CD4-positive, alpha-beta T cell (primary cell): ENCODE measurements at regions not wholly inside any gene's neighbourhood (a gene's known extent, or its start where the extent isn't known, plus 50 kb on each side); places are given as distances from the start of the nearest gene placed in this dataset.

ENCODE experiments used
- ATAC-seq: fragments of 200-7000 bp; cut with Tn5 transposase; one replicate; pipeline ENCODE4 v1.10.0; 2022; ENCODE audit warnings: mild to moderate bottlenecking; ENCODE audit not compliant: poor library complexity
- CTCF ChIA-PET: fragments of 350-600 bp; sonication (Branson Sonifier 250); formaldehyde crosslinking; loops from one replicate; lab custom pipeline; 2021; ENCODE audit warnings: antibody characterized with exemption, inconsistent platforms; lab: Charles Lee
- POLR2A ChIA-PET: fragments of 350-600 bp; sonication (Branson Sonifier 250); formaldehyde crosslinking; loops from one replicate; lab custom pipeline; 2021; ENCODE audit warnings: antibody characterized with exemption, inconsistent platforms; lab: Charles Lee
- DNase-seq, 14 experiments: peaks; one replicate each; pipeline ENCODE4 v3.0.0-alpha.2; 2013 to 2020; ENCODE audit warnings: mixed read lengths in 2 of 14
- H3K27ac ChIP-seq, 2 donors: one replicate each; pipeline versions ENCODE4 v1.5.1 to v1.7.0; 2013; ENCODE audit warnings: low read length in 2 of 2, low read depth in 1 of 2, mild to moderate bottlenecking in 1 of 2
- H3K27me3 ChIP-seq, 2 experiments: 1 replicate in 1 of 2; 2 replicates in 1 of 2; pipeline versions ENCODE4 v1.6.1 to v1.7.0; 2013; ENCODE audit warnings: low read length in 2 of 2, control low read depth in 1 of 2, mild to moderate bottlenecking in 1 of 2, moderate library complexity in 1 of 2; ENCODE audit not compliant: insufficient read depth in 2 of 2, control insufficient read depth in 1 of 2
- H3K36me3 ChIP-seq: one replicate; pipeline ENCODE4 v1.6.1; 2013; ENCODE audit warnings: low read length, control low read depth; ENCODE audit not compliant: insufficient read depth
- H3K4me1 ChIP-seq: one replicate; pipeline ENCODE4 v1.6.1; 2013; ENCODE audit warnings: low read length, control low read depth; ENCODE audit not compliant: insufficient read depth
- H3K4me3 ChIP-seq: one replicate; pipeline ENCODE4 v1.5.1; 2013; ENCODE audit warnings: mild to moderate bottlenecking, low read length, moderate library complexity
- H3K9me3 ChIP-seq, 2 experiments: 1 replicate in 1 of 2; 2 replicates in 1 of 2; pipeline versions ENCODE4 v1.6.1 to v1.7.0; 2013; ENCODE audit warnings: low read length in 2 of 2, mild to moderate bottlenecking in 2 of 2, control low read depth in 1 of 2, moderate library complexity in 1 of 2; ENCODE audit not compliant: control insufficient read depth in 1 of 2, insufficient read depth in 1 of 2
- H3K27ac Mint-ChIP-seq: one replicate; pipeline ENCODE4 v1.8.0; 2020; ENCODE audit warnings: mixed read lengths
- H3K27me3 Mint-ChIP-seq: one replicate; pipeline ENCODE4 v1.8.0; 2021; ENCODE audit warnings: mixed read lengths
- H3K36me3 Mint-ChIP-seq: one replicate; pipeline ENCODE4 v1.8.0; 2021; ENCODE audit warnings: low read depth, mixed read lengths
- H3K4me1 Mint-ChIP-seq: one replicate; pipeline ENCODE4 v1.8.0; 2021; ENCODE audit warnings: low read depth, mixed read lengths
- H3K4me3 Mint-ChIP-seq: one replicate; pipeline ENCODE4 v1.8.0; 2020; ENCODE audit warnings: mild to moderate bottlenecking, mixed read lengths
- H3K9me3 Mint-ChIP-seq: one replicate; pipeline ENCODE4 v1.8.0; 2020; ENCODE audit warnings: mixed read lengths
- CTCF ChIP-seq: fragments of 200-600 bp; IDR thresholded peaks from one replicate; pipeline ENCODE4 v1.8.0; 2022; ENCODE audit warnings: antibody characterized with exemption, mild to moderate bottlenecking
- intact Hi-C, 2 experiments: fragments of 100-400 bp; cut with DNase I in 1 of 2; cut with micrococcal nuclease in 1 of 2; formaldehyde crosslinking; loops; one replicate each; pipeline versions ENCODE4 v1.15.1 to v1.9.0; 2023 to 2025; cut with DNase I, micrococcal nuclease

GRCh38 chr6:22749696-22750095, 180.3 kb downstream of the HDGFL1 start:
- H3K4me3 ChIP-seq, result no peak overlapping the region
- CTCF ChIA-PET, result no interaction called here
- H3K4me1 ChIP-seq, result no peaks in the 10 kb centered on the region
- no peaks in the 10 kb centered on the region for H3K4me1 Mint-ChIP-seq
- no peak for TF ChIP-seq CTCF
- no peaks in the 10 kb centered on the region for H3K27me3 Mint-ChIP-seq
- no peaks in the 10 kb centered on the region for H3K27me3 ChIP-seq
- H3K9me3 ChIP-seq, result no peaks in the 10 kb centered on the region
- H3K9me3 Mint-ChIP-seq, result no peaks in the 10 kb centered on the region
- H3K36me3 ChIP-seq, result no peaks in the 10 kb centered on the region
- no peak overlapping the region for H3K27ac Mint-ChIP-seq
- POLR2A ChIA-PET, result no interaction called here
- DNase-seq (no peak), ATAC-seq (no peak)
- H3K36me3 Mint-ChIP-seq, result no peaks in the 10 kb centered on the region
- H3K27ac ChIP-seq, result no peak overlapping the region
- H3K4me3 Mint-ChIP-seq, result no peak overlapping the region
- intact Hi-C loops, result loop anchor here in 1 of 2 experiments (10.0 kb wide), 1 partner anchor 255 kb away; no protein-coding TSS in a partner anchor

- ChIA-PET CTCF (no interaction called here), POLR2A (no interaction called here)
- Mint-ChIP-seq H3K4me1 (no peaks in the 10 kb centered on the region), H3K27ac (no peak overlapping the region), H3K36me3 (no peaks in the 10 kb centered on the region), H3K4me3 (no peak overlapping the region), H3K27me3 (no peaks in the 10 kb centered on the region), H3K9me3 (no peaks in the 10 kb centered on the region)
- no peaks in the 10 kb centered on the region for H3K9me3 ChIP-seq
- no peak for ATAC-seq
- no peaks in the 10 kb centered on the region for H3K4me1 ChIP-seq
- H3K4me3 ChIP-seq, result no peak overlapping the region
- no peak for TF ChIP-seq CTCF
- H3K27ac ChIP-seq, result no peak overlapping the region
- no peaks in the 10 kb centered on the region for H3K27me3 ChIP-seq
- H3K36me3 ChIP-seq, result no peaks in the 10 kb centered on the region
- intact Hi-C loops, result loop anchor here in 1 of 2 experiments (10.0 kb wide), 1 partner anchor 254 kb away; no protein-coding TSS in a partner anchor
- DNase-seq, result no peak
Observed at GRCh38 chr6:22751223-22751622, 181.9 kb downstream of the HDGFL1 start.

DNA sequence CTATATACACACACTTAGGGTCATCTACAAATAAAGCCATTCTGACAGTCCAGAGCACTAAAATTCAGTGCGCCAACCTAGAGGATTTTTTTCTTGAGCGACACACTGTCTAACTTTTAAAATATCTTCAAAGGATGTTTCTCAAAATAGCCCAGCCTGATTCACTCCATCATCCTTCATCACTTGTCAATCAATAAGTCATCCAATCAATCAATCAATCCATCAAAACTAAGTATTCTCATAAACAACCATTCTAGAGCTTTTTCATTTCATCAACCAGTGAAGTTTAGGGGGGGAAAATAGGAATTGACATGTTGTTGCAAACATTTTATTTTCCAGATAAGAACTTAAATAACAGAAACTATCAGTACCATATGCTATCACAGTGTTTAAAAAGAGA, 183.2 kb downstream of the HDGFL1 start:
- no peak for ATAC-seq

More for the DNA sequence above, 183.2 kb downstream of the HDGFL1 start:
- H3K4me1 Mint-ChIP-seq, result no peaks in the 10 kb centered on the region
- H3K27ac Mint-ChIP-seq, result no peak overlapping the region
- ChIA-PET POLR2A (interaction anchor here (0.7 to 0.8 kb wide), 2 partner anchors 84 to 138 kb away, joined by 3 read pairs; no protein-coding TSS in a partner anchor), CTCF (no interaction called here)
- no peaks in the 10 kb centered on the region for H3K36me3 Mint-ChIP-seq
- no peak overlapping the region for H3K4me3 Mint-ChIP-seq
- no peaks in the 10 kb centered on the region for H3K4me1 ChIP-seq
- H3K36me3 ChIP-seq, result no peaks in the 10 kb centered on the region
- DNase-seq, result no peak
- no peak overlapping the region for H3K4me3 ChIP-seq
- intact Hi-C loops, result loop anchor here in 1 of 2 experiments (10.0 kb wide), 1 partner anchor 252 kb away; no protein-coding TSS in a partner anchor
- H3K27ac ChIP-seq, result no peak overlapping the region
- H3K9me3 Mint-ChIP-seq, result no peaks in the 10 kb centered on the region
- no peaks in the 10 kb centered on the region for H3K27me3 Mint-ChIP-seq
- no peaks in the 10 kb centered on the region for H3K9me3 ChIP-seq
- TF ChIP-seq CTCF, result no peak
- H3K27me3 ChIP-seq, result no peaks in the 10 kb centered on the region
